HEK293 (cell line): ENCODE measurements at regions not wholly inside any gene's neighbourhood (a gene's known extent, or its start where the extent isn't known, plus 50 kb on each side); places are given as distances from the start of the nearest gene placed in this dataset.

Experiments used
- CTCF ChIA-PET: fragments of 350-600 bp; formaldehyde crosslinking; extraction: SDS; loops from one replicate; lab custom pipeline; 2021; ENCODE audit warnings: antibody characterized with exemption; lab: Yijun Ruan, JAX
- POLR2A ChIA-PET: fragments of 300-600 bp; formaldehyde crosslinking; extraction: SDS; loops from one replicate; lab custom pipeline; 2020; ENCODE audit warnings: antibody characterized with exemption, inconsistent platforms; lab: Yijun Ruan, JAX
- H3K27ac ChIP-seq: fragments of 200-500 bp; sonication (Bioruptor generic); 2 replicates; pipeline ENCODE4 v1.5.1; 2014; ENCODE audit warnings: low read depth, low read length, control low read depth, inconsistent platforms; ENCODE audit errors: extremely low read depth
- H3K36me3 ChIP-seq, 2 experiments: fragments of 200-500 bp in 1 of 2; sonication (Bioruptor generic) in 1 of 2; 1 replicate in 1 of 2; 2 replicates in 1 of 2; pipeline ENCODE4 v1.5.1; 2014 to 2017; ENCODE audit warnings: inconsistent platforms in 2 of 2, low read length in 2 of 2; ENCODE audit not compliant: control insufficient read depth in 2 of 2, insufficient read depth in 1 of 2
- H3K4me1 ChIP-seq: fragments of 200-500 bp; sonication (Bioruptor generic); 2 replicates; pipeline ENCODE4 v1.5.1; 2014; ENCODE audit warnings: mild to moderate bottlenecking, low read length, inconsistent platforms; ENCODE audit not compliant: control insufficient read depth, insufficient read depth
- H3K4me3 ChIP-seq: 2 replicates; pipeline ENCODE4 v1.5.1; 2011; ENCODE audit warnings: low read depth, mild to moderate bottlenecking, control low read depth, low read length, moderate library complexity
- H3K9me3 ChIP-seq: fragments of 200-500 bp; sonication (Bioruptor generic); 2 replicates; pipeline ENCODE4 v1.5.1; 2014; ENCODE audit warnings: low read depth, low read length, inconsistent platforms; ENCODE audit not compliant: control insufficient read depth, insufficient read depth
- TRIM28 ChIP-seq: IDR thresholded peaks from 2 replicates; pipeline ENCODE4 v1.6.1; 2011; ENCODE audit warnings: low read length, control low read depth, borderline replicate concordance
- WT1 ChIP-seq: fragments of 450-650 bp; formaldehyde crosslinking; IDR thresholded peaks from 2 replicates; pipeline ENCODE4 v1.5.1; 2016; ENCODE audit warnings: missing biosample characterization, missing genetic modification characterization
- ZFP3 ChIP-seq: fragments of 450-650 bp; formaldehyde crosslinking; IDR thresholded peaks from 2 replicates; pipeline ENCODE4 v1.5.1; 2016; ENCODE audit warnings: low read depth, missing biosample characterization, missing genetic modification characterization
- ZNF10 ChIP-seq: fragments of 450-650 bp; formaldehyde crosslinking; IDR thresholded peaks from 2 replicates; pipeline ENCODE4 v1.5.1; 2017; ENCODE audit warnings: missing biosample characterization, missing genetic modification characterization
- ZNF132 ChIP-seq: fragments of 450-650 bp; formaldehyde crosslinking; IDR thresholded peaks from 2 replicates; pipeline ENCODE4 v1.5.1; 2017; ENCODE audit warnings: missing biosample characterization, missing genetic modification characterization, borderline replicate concordance
- ZNF24 ChIP-seq: fragments of 450-650 bp; formaldehyde crosslinking; IDR thresholded peaks from 2 replicates; pipeline ENCODE4 v1.5.1; 2016; ENCODE audit warnings: missing biosample characterization, missing genetic modification characterization
- ZNF394 ChIP-seq: fragments of 450-650 bp; formaldehyde crosslinking; IDR thresholded peaks from 2 replicates; pipeline ENCODE4 v1.5.1; 2016; ENCODE audit warnings: missing biosample characterization, missing genetic modification characterization, mild to moderate bottlenecking, moderate library complexity, borderline replicate concordance
- ZNF596 ChIP-seq: fragments of 450-650 bp; IDR thresholded peaks from 2 replicates; pipeline ENCODE4 v1.5.0; 2018; ENCODE audit warnings: missing biosample characterization, mild to moderate bottlenecking, missing genetic modification characterization, moderate library complexity
- ZNF600 ChIP-seq: fragments of 450-650 bp; formaldehyde crosslinking; IDR thresholded peaks from 2 replicates; pipeline ENCODE4 v1.5.1; 2016; ENCODE audit warnings: missing biosample characterization, missing genetic modification characterization
- ZNF623 ChIP-seq: fragments of 450-650 bp; formaldehyde crosslinking; IDR thresholded peaks from 2 replicates; pipeline ENCODE4 v1.5.1; 2016; ENCODE audit warnings: missing biosample characterization, missing genetic modification characterization
- ZNF629 ChIP-seq: fragments of 450-650 bp; formaldehyde crosslinking; IDR thresholded peaks from 2 replicates; pipeline ENCODE4 v1.5.1; 2017; ENCODE audit warnings: missing biosample characterization, missing genetic modification characterization
- TF ChIP-seq, protein P1 (sequence below): fragments of 450-650 bp; formaldehyde crosslinking; IDR thresholded peaks from 2 replicates; pipeline ENCODE4 v1.5.1; 2016; ENCODE audit warnings: missing biosample characterization, missing genetic modification characterization
- TF ChIP-seq, protein P2 (sequence below): fragments of 450-650 bp; formaldehyde crosslinking; IDR thresholded peaks from 2 replicates; pipeline ENCODE4 v1.5.1; 2016; ENCODE audit warnings: missing biosample characterization, missing genetic modification characterization
- TF ChIP-seq, protein P3 (sequence below): fragments of 450-650 bp; formaldehyde crosslinking; IDR thresholded peaks from 2 replicates; pipeline ENCODE4 v1.5.1; 2017; ENCODE audit warnings: missing biosample characterization, missing genetic modification characterization

DNA sequence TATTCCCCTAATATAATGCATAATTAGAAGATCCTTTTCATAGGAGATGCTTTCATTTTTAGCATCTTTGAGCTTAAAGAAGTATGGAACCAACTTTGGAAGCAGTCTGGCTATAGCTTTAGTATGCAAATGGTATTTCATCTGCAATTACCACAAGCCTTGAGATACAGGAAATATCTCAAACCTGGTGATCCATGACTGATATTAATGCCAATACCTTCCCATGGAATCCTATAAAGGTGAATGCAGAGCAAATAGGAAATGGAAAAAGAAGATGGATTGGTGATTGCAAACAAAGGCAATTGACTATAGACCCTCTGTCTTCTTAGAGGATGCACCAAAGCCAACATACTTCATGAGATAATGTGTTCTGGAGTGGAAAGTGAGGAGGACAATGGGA, 326.4 kb downstream of the KBTBD8 start:
- CTCF ChIA-PET: no interaction called here
- POLR2A ChIA-PET: no interaction called here

More for the DNA sequence above, 326.4 kb downstream of the KBTBD8 start:
- Histone ChIP-seq H3K4me1 (no peaks in the 10 kb centered on the region), H3K9me3 (no peaks in the 10 kb centered on the region), H3K27ac (no peak overlapping the region), H3K4me3 (no peak overlapping the region), H3K36me3 (no peaks in the 10 kb centered on the region)
- no peak for TF ChIP-seq ZNF394 (tag by site-specific recombination)
- no peak for TF ChIP-seq ZNF132 (tag by site-specific recombination)
- TF ChIP-seq ZNF24 (tag by site-specific recombination): no peak
- no peak for TF ChIP-seq WT1 (tag by site-specific recombination)
- TF ChIP-seq, protein P1, sequence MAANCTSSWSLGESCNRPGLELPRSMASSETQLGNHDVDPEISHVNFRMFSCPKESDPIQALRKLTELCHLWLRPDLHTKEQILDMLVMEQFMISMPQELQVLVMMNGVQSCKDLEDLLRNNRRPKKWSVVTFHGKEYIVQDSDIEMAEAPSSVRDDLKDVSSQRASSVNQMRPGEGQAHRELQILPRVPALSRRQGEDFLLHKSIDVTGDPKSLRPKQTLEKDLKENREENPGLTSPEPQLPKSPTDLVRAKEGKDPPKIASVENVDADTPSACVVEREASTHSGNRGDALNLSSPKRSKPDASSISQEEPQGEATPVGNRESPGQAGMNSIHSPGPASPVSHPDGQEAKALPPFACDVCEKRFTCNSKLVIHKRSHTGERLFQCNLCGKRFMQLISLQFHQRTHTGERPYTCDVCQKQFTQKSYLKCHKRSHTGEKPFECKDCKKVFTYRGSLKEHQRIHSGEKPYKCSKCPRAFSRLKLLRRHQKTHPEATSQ (tag by site-specific recombination): no peak
- TF ChIP-seq ZNF10: no peak
- no peak for TF ChIP-seq ZNF623 (tag by site-specific recombination)
- no peak for TF ChIP-seq ZNF600
- TF ChIP-seq, protein P2, sequence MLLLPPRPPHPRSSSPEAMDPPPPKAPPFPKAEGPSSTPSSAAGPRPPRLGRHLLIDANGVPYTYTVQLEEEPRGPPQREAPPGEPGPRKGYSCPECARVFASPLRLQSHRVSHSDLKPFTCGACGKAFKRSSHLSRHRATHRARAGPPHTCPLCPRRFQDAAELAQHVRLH (tag by site-specific recombination): no peak
- TF ChIP-seq TRIM28: no peak
- TF ChIP-seq ZNF596 (tag by site-specific recombination): no peak
- no peak for TF ChIP-seq ZNF629 (tag by site-specific recombination)
- TF ChIP-seq ZFP3 (tag by site-specific recombination): no peak
- TF ChIP-seq, protein P3, sequence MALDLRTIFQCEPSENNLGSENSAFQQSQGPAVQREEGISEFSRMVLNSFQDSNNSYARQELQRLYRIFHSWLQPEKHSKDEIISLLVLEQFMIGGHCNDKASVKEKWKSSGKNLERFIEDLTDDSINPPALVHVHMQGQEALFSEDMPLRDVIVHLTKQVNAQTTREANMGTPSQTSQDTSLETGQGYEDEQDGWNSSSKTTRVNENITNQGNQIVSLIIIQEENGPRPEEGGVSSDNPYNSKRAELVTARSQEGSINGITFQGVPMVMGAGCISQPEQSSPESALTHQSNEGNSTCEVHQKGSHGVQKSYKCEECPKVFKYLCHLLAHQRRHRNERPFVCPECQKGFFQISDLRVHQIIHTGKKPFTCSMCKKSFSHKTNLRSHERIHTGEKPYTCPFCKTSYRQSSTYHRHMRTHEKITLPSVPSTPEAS (tag by site-specific recombination): no peak
